WTC11 (cell line): ENCODE measurements at regions not wholly inside any gene's neighbourhood (a gene's known extent, or its start where the extent isn't known, plus 50 kb on each side); places are given as distances from the start of the nearest gene placed in this dataset.

ENCODE experiments used
- FOXJ3 ChIP-seq: sonication (generic); formaldehyde crosslinking; IDR thresholded peaks from 2 replicates; pipeline ENCODE4 v1.9.0; 2021; ENCODE audit warnings: missing genetic modification reagents, mild to moderate bottlenecking, borderline replicate concordance
- RELA ChIP-seq: sonication (generic); formaldehyde crosslinking; IDR thresholded peaks from 2 replicates; pipeline ENCODE4 v1.8.1; 2022; ENCODE audit warnings: missing genetic modification reagents, mild to moderate bottlenecking, borderline replicate concordance
- ZBTB21 ChIP-seq: sonication (generic); formaldehyde crosslinking; IDR thresholded peaks from 2 replicates; pipeline ENCODE4 v1.8.1; 2023; ENCODE audit warnings: mild to moderate bottlenecking, missing genetic modification reagents, borderline replicate concordance
- ZNF232 ChIP-seq: sonication (generic); formaldehyde crosslinking; IDR thresholded peaks from 2 replicates; pipeline ENCODE4 v1.8.0; 2022; ENCODE audit warnings: mild to moderate bottlenecking, missing genetic modification reagents
- ZNF263 ChIP-seq: sonication (generic); formaldehyde crosslinking; IDR thresholded peaks from 2 replicates; pipeline ENCODE4 v1.8.1; 2022; ENCODE audit warnings: low read depth, mild to moderate bottlenecking, moderate library complexity, missing genetic modification reagents
- TF ChIP-seq, protein P1 (sequence below): fragments of 200-600 bp; IDR thresholded peaks from 2 replicates; pipeline ENCODE4 v1.8.0; 2022; ENCODE audit warnings: antibody characterized with exemption
- TF ChIP-seq, protein P2 (sequence below): sonication (generic); formaldehyde crosslinking; IDR thresholded peaks from 2 replicates; pipeline ENCODE4 v1.8.1; 2022; ENCODE audit warnings: low read depth, mild to moderate bottlenecking, moderate library complexity, missing genetic modification reagents, borderline replicate concordance
- TF ChIP-seq, protein P3 (sequence below): sonication (generic); formaldehyde crosslinking; IDR thresholded peaks from 2 replicates; pipeline ENCODE4 v1.8.1; 2022; ENCODE audit warnings: mild to moderate bottlenecking, missing genetic modification reagents, moderate library complexity, borderline replicate concordance
- TF ChIP-seq, protein P4 (sequence below): sonication (generic); formaldehyde crosslinking; IDR thresholded peaks from 2 replicates; pipeline ENCODE4 v1.8.1; 2023; ENCODE audit warnings: mild to moderate bottlenecking, missing genetic modification reagents
- TF ChIP-seq, protein P5 (sequence below): sonication (generic); formaldehyde crosslinking; IDR thresholded peaks from 2 replicates; pipeline ENCODE4 v1.8.0; 2023; ENCODE audit warnings: mild to moderate bottlenecking, missing genetic modification reagents
- TF ChIP-seq, protein P6 (sequence below): sonication (generic); formaldehyde crosslinking; IDR thresholded peaks from 2 replicates; pipeline ENCODE4 v1.8.1; 2022; ENCODE audit warnings: mild to moderate bottlenecking, moderate library complexity, missing genetic modification reagents
- TF ChIP-seq, protein P7 (sequence below): sonication (generic); formaldehyde crosslinking; conservative IDR thresholded peaks from 2 replicates; pipeline ENCODE4 v1.8.1; 2022; ENCODE audit warnings: mild to moderate bottlenecking, missing genetic modification reagents

DNA sequence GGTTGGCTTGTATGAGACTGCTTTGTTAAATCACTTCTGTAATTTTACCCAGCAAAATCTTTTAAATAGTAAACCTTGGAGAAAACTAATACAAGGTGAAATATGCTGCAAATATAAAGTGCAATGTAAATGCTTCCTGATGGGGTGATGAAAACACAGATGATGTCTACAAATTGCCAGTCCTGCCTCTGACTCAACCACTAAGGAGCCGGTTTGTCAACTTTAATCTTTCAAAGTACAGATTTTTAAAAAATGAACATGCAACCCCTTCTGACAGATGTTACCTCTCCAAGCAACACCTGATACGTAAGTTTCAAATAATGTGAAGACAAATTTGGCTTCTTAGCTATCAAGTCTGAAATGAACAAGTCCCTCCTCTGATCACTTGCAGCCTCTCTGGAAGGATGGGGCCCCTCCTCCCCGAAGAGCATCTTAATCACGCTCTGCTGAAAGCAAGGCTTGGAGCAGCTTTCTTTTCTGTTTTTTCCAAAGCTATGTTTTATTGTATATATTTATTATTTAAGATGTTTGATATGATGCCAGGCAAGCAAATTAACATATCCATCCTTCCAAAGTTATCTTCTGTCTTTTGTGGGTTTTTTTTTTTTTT, 196.0 kb downstream of the MYLK4 start:
- TF ChIP-seq, protein P1, sequence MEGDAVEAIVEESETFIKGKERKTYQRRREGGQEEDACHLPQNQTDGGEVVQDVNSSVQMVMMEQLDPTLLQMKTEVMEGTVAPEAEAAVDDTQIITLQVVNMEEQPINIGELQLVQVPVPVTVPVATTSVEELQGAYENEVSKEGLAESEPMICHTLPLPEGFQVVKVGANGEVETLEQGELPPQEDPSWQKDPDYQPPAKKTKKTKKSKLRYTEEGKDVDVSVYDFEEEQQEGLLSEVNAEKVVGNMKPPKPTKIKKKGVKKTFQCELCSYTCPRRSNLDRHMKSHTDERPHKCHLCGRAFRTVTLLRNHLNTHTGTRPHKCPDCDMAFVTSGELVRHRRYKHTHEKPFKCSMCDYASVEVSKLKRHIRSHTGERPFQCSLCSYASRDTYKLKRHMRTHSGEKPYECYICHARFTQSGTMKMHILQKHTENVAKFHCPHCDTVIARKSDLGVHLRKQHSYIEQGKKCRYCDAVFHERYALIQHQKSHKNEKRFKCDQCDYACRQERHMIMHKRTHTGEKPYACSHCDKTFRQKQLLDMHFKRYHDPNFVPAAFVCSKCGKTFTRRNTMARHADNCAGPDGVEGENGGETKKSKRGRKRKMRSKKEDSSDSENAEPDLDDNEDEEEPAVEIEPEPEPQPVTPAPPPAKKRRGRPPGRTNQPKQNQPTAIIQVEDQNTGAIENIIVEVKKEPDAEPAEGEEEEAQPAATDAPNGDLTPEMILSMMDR, result no peak
- TF ChIP-seq ZNF263 (CRISPR knock-in tag) (no peak), FOXJ3 (CRISPR knock-in tag) (no peak), ZNF232 (CRISPR knock-in tag) (no peak), ZBTB21 (CRISPR knock-in tag) (no peak), RELA (no peak)
- TF ChIP-seq, protein P2, sequence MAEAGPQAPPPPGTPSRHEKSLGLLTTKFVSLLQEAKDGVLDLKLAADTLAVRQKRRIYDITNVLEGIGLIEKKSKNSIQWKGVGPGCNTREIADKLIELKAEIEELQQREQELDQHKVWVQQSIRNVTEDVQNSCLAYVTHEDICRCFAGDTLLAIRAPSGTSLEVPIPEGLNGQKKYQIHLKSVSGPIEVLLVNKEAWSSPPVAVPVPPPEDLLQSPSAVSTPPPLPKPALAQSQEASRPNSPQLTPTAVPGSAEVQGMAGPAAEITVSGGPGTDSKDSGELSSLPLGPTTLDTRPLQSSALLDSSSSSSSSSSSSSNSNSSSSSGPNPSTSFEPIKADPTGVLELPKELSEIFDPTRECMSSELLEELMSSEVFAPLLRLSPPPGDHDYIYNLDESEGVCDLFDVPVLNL (CRISPR knock-in tag), result no peak
- TF ChIP-seq, protein P3, sequence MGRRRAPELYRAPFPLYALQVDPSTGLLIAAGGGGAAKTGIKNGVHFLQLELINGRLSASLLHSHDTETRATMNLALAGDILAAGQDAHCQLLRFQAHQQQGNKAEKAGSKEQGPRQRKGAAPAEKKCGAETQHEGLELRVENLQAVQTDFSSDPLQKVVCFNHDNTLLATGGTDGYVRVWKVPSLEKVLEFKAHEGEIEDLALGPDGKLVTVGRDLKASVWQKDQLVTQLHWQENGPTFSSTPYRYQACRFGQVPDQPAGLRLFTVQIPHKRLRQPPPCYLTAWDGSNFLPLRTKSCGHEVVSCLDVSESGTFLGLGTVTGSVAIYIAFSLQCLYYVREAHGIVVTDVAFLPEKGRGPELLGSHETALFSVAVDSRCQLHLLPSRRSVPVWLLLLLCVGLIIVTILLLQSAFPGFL, result no peak
- TF ChIP-seq, protein P4, sequence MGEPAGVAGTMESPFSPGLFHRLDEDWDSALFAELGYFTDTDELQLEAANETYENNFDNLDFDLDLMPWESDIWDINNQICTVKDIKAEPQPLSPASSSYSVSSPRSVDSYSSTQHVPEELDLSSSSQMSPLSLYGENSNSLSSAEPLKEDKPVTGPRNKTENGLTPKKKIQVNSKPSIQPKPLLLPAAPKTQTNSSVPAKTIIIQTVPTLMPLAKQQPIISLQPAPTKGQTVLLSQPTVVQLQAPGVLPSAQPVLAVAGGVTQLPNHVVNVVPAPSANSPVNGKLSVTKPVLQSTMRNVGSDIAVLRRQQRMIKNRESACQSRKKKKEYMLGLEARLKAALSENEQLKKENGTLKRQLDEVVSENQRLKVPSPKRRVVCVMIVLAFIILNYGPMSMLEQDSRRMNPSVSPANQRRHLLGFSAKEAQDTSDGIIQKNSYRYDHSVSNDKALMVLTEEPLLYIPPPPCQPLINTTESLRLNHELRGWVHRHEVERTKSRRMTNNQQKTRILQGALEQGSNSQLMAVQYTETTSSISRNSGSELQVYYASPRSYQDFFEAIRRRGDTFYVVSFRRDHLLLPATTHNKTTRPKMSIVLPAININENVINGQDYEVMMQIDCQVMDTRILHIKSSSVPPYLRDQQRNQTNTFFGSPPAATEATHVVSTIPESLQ (CRISPR knock-in tag), result no peak
- TF ChIP-seq, protein P5, sequence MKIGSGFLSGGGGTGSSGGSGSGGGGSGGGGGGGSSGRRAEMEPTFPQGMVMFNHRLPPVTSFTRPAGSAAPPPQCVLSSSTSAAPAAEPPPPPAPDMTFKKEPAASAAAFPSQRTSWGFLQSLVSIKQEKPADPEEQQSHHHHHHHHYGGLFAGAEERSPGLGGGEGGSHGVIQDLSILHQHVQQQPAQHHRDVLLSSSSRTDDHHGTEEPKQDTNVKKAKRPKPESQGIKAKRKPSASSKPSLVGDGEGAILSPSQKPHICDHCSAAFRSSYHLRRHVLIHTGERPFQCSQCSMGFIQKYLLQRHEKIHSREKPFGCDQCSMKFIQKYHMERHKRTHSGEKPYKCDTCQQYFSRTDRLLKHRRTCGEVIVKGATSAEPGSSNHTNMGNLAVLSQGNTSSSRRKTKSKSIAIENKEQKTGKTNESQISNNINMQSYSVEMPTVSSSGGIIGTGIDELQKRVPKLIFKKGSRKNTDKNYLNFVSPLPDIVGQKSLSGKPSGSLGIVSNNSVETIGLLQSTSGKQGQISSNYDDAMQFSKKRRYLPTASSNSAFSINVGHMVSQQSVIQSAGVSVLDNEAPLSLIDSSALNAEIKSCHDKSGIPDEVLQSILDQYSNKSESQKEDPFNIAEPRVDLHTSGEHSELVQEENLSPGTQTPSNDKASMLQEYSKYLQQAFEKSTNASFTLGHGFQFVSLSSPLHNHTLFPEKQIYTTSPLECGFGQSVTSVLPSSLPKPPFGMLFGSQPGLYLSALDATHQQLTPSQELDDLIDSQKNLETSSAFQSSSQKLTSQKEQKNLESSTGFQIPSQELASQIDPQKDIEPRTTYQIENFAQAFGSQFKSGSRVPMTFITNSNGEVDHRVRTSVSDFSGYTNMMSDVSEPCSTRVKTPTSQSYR (CRISPR knock-in tag), result no peak
- TF ChIP-seq, protein P6, sequence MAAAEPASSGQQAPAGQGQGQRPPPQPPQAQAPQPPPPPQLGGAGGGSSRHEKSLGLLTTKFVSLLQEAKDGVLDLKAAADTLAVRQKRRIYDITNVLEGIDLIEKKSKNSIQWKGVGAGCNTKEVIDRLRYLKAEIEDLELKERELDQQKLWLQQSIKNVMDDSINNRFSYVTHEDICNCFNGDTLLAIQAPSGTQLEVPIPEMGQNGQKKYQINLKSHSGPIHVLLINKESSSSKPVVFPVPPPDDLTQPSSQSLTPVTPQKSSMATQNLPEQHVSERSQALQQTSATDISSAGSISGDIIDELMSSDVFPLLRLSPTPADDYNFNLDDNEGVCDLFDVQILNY (CRISPR knock-in tag), result no peak
- TF ChIP-seq, protein P7, sequence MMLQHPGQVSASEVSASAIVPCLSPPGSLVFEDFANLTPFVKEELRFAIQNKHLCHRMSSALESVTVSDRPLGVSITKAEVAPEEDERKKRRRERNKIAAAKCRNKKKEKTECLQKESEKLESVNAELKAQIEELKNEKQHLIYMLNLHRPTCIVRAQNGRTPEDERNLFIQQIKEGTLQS, result no peak
